Heart left ventricle (tissue), 16 donors: ENCODE measurements at regions not wholly inside any gene's neighbourhood (a gene's known extent, or its start where the extent isn't known, plus 50 kb on each side); places are given as distances from the start of the nearest gene placed in this dataset.

Experiments used
- ATAC-seq, 4 donors: fragments of 200-7000 bp; cut with Tn5 transposase; one replicate each; pipeline ENCODE4 v1.9.1; 2020 to 2022; ENCODE audit warnings: moderate library complexity in 4 of 4, mild to moderate bottlenecking in 3 of 4, moderate number of reproducible peaks in 1 of 4
- DNase-seq, 5 donors: peaks; one replicate each; pipeline ENCODE4 v3.0.0-alpha.2; 2020
- H3K27ac ChIP-seq, 12 donors: fragments of 200-600 bp; sonication (generic) in 4 of 12; one replicate each; pipeline versions ENCODE4 v1.5.0 to v1.8.0; 2016 to 2022; ENCODE audit warnings: mild to moderate bottlenecking in 2 of 12
- H3K27me3 ChIP-seq, 9 donors: fragments of 200-600 bp; sonication (generic) in 2 of 9; one replicate each; pipeline versions ENCODE4 v1.5.1 to v1.8.0; 2016 to 2022; ENCODE audit warnings: mild to moderate bottlenecking in 3 of 9
- H3K36me3 ChIP-seq, 9 donors: fragments of 200-600 bp; sonication (generic) in 2 of 9; one replicate each; pipeline versions ENCODE4 v1.5.0 to v1.8.0; 2018 to 2022; ENCODE audit warnings: mild to moderate bottlenecking in 2 of 9
- H3K4me1 ChIP-seq, 12 donors: fragments of 200-600 bp; sonication (generic) in 4 of 12; one replicate each; pipeline versions ENCODE4 v1.5.0 to v1.8.0; 2016 to 2022; ENCODE audit warnings: mild to moderate bottlenecking in 3 of 12
- H3K4me3 ChIP-seq, 12 donors: fragments of 200-600 bp; sonication (generic) in 4 of 12; one replicate each; pipeline versions ENCODE4 v1.5.0 to v1.8.0; 2017 to 2022; ENCODE audit warnings: mild to moderate bottlenecking in 9 of 12, moderate library complexity in 4 of 12
- H3K9me3 ChIP-seq, 12 donors: fragments of 200-600 bp; sonication (generic) in 4 of 12; one replicate each; pipeline versions ENCODE4 v1.5.0 to v1.8.0; 2016 to 2022; ENCODE audit warnings: mild to moderate bottlenecking in 1 of 12
- POLR2A ChIP-seq, 2 donors: fragments of 450-650 bp; IDR thresholded peaks; one replicate each; pipeline ENCODE4 v1.6.1; 2017; ENCODE audit warnings: antibody characterized with exemption in 2 of 2, mild to moderate bottlenecking in 2 of 2, moderate library complexity in 2 of 2
- WGBS, 4 donors: extraction: QIAGEN DNeasy Blood & Tissue Kit in 2 of 4; methylation state at CpG; one replicate each; pipeline versions ENCODE4 v1.1.5 to v1.1.7; 2013 to 2018; 5-methylcytosine and 5-hydroxymethylcytosine counted together
- intact Hi-C, 10 donors: fragments of 100-400 bp; cut with DNase I; formaldehyde crosslinking; loops; one replicate each; pipeline versions ENCODE4 v1.11.1 to v1.14.2; 2022
- TF ChIP-seq, protein P1 (sequence below), 12 donors: fragments of 200-600 bp; sonication (generic) in 4 of 12; IDR thresholded peaks; one replicate each; pipeline versions ENCODE4 v1.5.0 to v1.8.0; 2018 to 2022; ENCODE audit warnings: antibody characterized with exemption in 12 of 12, mild to moderate bottlenecking in 5 of 12
- donor health status: ischemic (EF 13 %, LVEDD 7.1; RV severe dilation, severe dysfunction).
- donor health status: healthy with polysubstance abuse.
- donor health status: DM: no; HTN: yes; CAD: no.
- donor health status: DM: no; HTN: no; CAD: no.
- donor health status: ischemic (EF 25% LVEDD 6.9; RV normal size, moderate dysfunction).
- donor health status: ischemic (EF 25% LVEDD 5.7; RV mildly dilated, moderate dysfunction).
- donor health status: healthy.
- donor health status: DM: yes; HTN: yes; CAD: no.
- donor health status: ischemic (EF 35%, LVEDD 5.7; RV mildly dilated, moderate dysfunction).
- donor health status: nonischemic (EF 11% LVEDD 7.7; RV severe dilation, severe dysfunction).
- donor health status: DM: yes; HTN: yes; CAD: no.
- donor health status: PGD.
- donor health status: ischemic (EF 29% LVEDD 5.4; RV normal size, mild dysfunction).
- donor health status: nonischemic (EF 23%, LVEDD 6.1; RV moderate dilation, normal function).

DNA sequence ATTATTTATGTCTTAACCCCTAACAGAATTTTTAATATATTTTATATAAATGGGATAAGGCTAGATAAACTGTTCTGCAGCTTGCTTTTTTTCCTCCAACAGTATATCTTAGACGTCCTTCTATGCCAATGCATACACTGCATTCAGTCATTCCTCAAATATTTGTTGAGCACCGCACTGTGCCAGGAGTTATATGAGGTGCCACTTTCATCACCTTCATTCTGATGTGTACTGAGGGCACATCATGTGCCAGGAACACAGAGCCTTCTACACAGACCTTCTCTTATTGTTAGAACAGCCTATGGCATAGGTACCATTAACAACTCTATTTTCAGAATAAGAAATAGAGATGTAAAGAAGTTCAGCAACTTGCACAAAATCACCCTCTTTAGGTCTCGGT lies 570.1 kb downstream of the CDK5RAP2 start:
- Histone ChIP-seq H3K9me3 (no peaks in the 10 kb centered on the region), H3K36me3 (no peaks in the 10 kb centered on the region), H3K27ac (no peak overlapping the region), H3K4me3 (no peak overlapping the region), H3K27me3 (peaks cover 0 to 32% (median 0%) of the 10 kb centered on the region in 9 donors), H3K4me1 (no peaks in the 10 kb centered on the region)
- no peak for DNase-seq
- 32 to 49% (median 39%) methylated on average over 3 of the region's 3 CpGs for WGBS, 4 donors
- TF ChIP-seq POLR2A (IDR thresholded peaks at IDR 0.05), result no peak
- TF ChIP-seq, protein P1, sequence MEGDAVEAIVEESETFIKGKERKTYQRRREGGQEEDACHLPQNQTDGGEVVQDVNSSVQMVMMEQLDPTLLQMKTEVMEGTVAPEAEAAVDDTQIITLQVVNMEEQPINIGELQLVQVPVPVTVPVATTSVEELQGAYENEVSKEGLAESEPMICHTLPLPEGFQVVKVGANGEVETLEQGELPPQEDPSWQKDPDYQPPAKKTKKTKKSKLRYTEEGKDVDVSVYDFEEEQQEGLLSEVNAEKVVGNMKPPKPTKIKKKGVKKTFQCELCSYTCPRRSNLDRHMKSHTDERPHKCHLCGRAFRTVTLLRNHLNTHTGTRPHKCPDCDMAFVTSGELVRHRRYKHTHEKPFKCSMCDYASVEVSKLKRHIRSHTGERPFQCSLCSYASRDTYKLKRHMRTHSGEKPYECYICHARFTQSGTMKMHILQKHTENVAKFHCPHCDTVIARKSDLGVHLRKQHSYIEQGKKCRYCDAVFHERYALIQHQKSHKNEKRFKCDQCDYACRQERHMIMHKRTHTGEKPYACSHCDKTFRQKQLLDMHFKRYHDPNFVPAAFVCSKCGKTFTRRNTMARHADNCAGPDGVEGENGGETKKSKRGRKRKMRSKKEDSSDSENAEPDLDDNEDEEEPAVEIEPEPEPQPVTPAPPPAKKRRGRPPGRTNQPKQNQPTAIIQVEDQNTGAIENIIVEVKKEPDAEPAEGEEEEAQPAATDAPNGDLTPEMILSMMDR (IDR thresholded peaks at IDR 0.05), result no peak
- ATAC-seq, result no peak
- intact Hi-C loops, result no loop called here

GRCh38 chr9:120001536-120001935 lies 578.4 kb downstream of the CDK5RAP2 start:
- 62 to 68% (median 65%) methylated on average over 7 of the region's 7 CpGs for WGBS, 4 donors
- intact Hi-C loops, result no loop called here
- H3K36me3 ChIP-seq, result no peaks in the 10 kb centered on the region

DNA sequence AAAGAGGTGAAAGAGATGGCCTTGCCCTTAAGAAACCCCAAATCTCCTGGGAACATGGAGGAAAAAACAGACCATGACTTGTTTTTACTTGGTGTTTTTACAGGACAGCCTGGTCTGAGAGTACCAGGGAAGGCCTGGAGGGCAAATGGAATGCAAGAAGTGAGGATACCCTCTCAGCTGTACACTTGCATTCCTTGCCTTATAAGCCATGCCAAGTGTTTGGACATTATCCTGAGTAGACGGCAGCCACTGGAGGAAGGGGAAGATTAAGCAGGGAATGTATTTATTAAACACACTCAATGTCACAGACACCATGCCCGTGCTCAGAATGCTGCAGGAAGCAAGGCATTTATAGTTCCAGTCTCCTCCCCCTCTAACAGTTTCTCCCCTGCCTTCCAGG lies 581.4 kb downstream of the CDK5RAP2 start:
- intact Hi-C loops, result no loop called here
- no peak for ATAC-seq

More at GRCh38 chr9:120001536-120001935, 578.4 kb downstream of the CDK5RAP2 start:
- DNase-seq (no peak), ATAC-seq (no peak)
- TF ChIP-seq, protein P1 (IDR thresholded peaks at IDR 0.05), result no peak
- no peak for TF ChIP-seq POLR2A (IDR thresholded peaks at IDR 0.05)
- H3K4me1 ChIP-seq, result no peaks in the 10 kb centered on the region
- H3K4me3 ChIP-seq, result no peak overlapping the region
- no peak overlapping the region for H3K27ac ChIP-seq
- H3K27me3 ChIP-seq, result peaks cover 0 to 12% (median 0%) of the 10 kb centered on the region in 9 donors
- no peaks in the 10 kb centered on the region for H3K9me3 ChIP-seq

DNA sequence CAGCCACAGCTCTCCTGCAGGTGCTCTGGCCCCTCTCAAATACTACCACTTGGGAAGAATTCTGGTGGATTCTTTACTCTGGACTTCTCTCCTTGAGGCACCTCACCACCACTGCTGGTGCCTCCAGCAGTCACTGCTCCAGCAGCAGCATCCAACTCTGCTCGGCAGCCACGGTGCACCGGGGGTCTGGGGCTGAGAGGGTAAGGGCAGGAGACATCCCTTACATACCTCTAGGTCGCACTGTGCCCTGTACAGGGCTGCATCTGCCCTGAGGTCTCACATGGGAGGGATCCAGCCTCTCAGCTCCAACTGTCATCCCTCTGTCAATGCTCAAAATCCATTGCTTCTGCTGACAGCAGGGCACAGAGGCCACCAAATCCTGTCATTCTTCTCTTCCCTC lies 588.2 kb downstream of the CDK5RAP2 start:
- H3K27me3 ChIP-seq, result peaks cover 0 to 12% (median 0%) of the 10 kb centered on the region in 9 donors
- H3K4me1 ChIP-seq, result no peaks in the 10 kb centered on the region
- H3K36me3 ChIP-seq, result no peaks in the 10 kb centered on the region
- no peak for DNase-seq
- H3K4me3 ChIP-seq, result no peak overlapping the region
- intact Hi-C loops, result no loop called here
- TF ChIP-seq, protein P1 (IDR thresholded peaks at IDR 0.05), result no peak
- no peak for TF ChIP-seq POLR2A (IDR thresholded peaks at IDR 0.05)
- WGBS, 4 donors, result 49 to 80% (median 75%) methylated on average over 3 to 4 of the region's 4 CpGs
- H3K27ac ChIP-seq, result no peak overlapping the region
- H3K9me3 ChIP-seq, result no peaks in the 10 kb centered on the region
- ATAC-seq, result no peak

More for the DNA sequence above, 581.4 kb downstream of the CDK5RAP2 start:
- WGBS, 4 donors, result 11 to 23% (median 13%) methylated on average over 2 of the region's 2 CpGs
- DNase-seq, result no peak
- no peaks in the 10 kb centered on the region for H3K9me3 ChIP-seq
- H3K4me1 ChIP-seq, result no peaks in the 10 kb centered on the region
- no peak overlapping the region for H3K27ac ChIP-seq
- TF ChIP-seq POLR2A (IDR thresholded peaks at IDR 0.05), result no peak
- TF ChIP-seq, protein P1 (IDR thresholded peaks at IDR 0.05), result no peak
- H3K4me3 ChIP-seq, result no peak overlapping the region
- H3K27me3 ChIP-seq, result peaks cover 0 to 15% (median 0%) of the 10 kb centered on the region in 9 donors
- H3K36me3 ChIP-seq, result no peaks in the 10 kb centered on the region
